Hepatocyte (in vitro differentiated cells): ENCODE measurements at regions not wholly inside any gene's neighbourhood (a gene's known extent, or its start where the extent isn't known, plus 50 kb on each side); places are given as distances from the start of the nearest gene placed in this dataset.
A peak's percentile ranks its signal among the peaks of the same experiment; 100 is the strongest.

Experiments
- DNase-seq: peaks from one replicate; pipeline ENCODE4 v3.0.0-alpha.2; 2016; ENCODE audit warnings: low spot score
- H2AFZ ChIP-seq: fragments of 200-600 bp; sonication (generic); 2 replicates; pipeline ENCODE4 v1.6.0; 2016; ENCODE audit warnings: antibody characterized with exemption, mild to moderate bottlenecking
- H3K27ac ChIP-seq: fragments of 200-600 bp; sonication (generic); 2 replicates; pipeline ENCODE4 v1.5.1; 2016; ENCODE audit warnings: mild to moderate bottlenecking
- H3K27me3 ChIP-seq: fragments of 200-600 bp; sonication (generic); 2 replicates; pipeline ENCODE4 v1.6.1; 2016
- H3K36me3 ChIP-seq: fragments of 200-600 bp; sonication (generic); replicated peaks from 2 replicates; pipeline ENCODE4 v1.5.1; 2016; ENCODE audit warnings: low read depth; ENCODE audit not compliant: insufficient read depth
- H3K4me1 ChIP-seq: fragments of 200-600 bp; sonication (generic); 2 replicates; pipeline ENCODE4 v1.5.1; 2016; ENCODE audit warnings: mild to moderate bottlenecking, moderate library complexity; ENCODE audit not compliant: insufficient read depth
- H3K4me2 ChIP-seq: fragments of 200-600 bp; sonication (generic); 2 replicates; pipeline ENCODE4 v1.6.0; 2016
- H3K4me3 ChIP-seq: fragments of 200-600 bp; sonication (generic); 2 replicates; pipeline ENCODE4 v1.5.1; 2016; ENCODE audit warnings: mild to moderate bottlenecking
- H3K79me2 ChIP-seq: fragments of 200-600 bp; sonication (generic); 2 replicates; pipeline ENCODE4 v1.6.0; 2017; ENCODE audit warnings: mild to moderate bottlenecking
- H3K9me2 ChIP-seq: fragments of 200-600 bp; sonication (generic); replicated peaks from 2 replicates; pipeline ENCODE4 v1.6.0; 2017; ENCODE audit warnings: mild to moderate bottlenecking; ENCODE audit not compliant: insufficient read depth
- H3K9me3 ChIP-seq: fragments of 200-600 bp; sonication (generic); 2 replicates; pipeline ENCODE4 v1.5.1; 2016; ENCODE audit warnings: low read depth, mild to moderate bottlenecking
- H4K20me1 ChIP-seq: fragments of 200-600 bp; sonication (generic); 2 replicates; pipeline ENCODE4 v1.6.0; 2016; ENCODE audit warnings: mild to moderate bottlenecking; ENCODE audit not compliant: insufficient read depth, poor library complexity, severe bottlenecking
- CTCF ChIP-seq: fragments of 200-600 bp; sonication (generic); IDR thresholded peaks from 2 replicates; pipeline ENCODE4 v1.5.1; 2016; ENCODE audit warnings: antibody characterized with exemption, mild to moderate bottlenecking; ENCODE audit not compliant: poor library complexity
- EZH2 ChIP-seq: fragments of 200-600 bp; sonication (generic); IDR thresholded peaks from 2 replicates; pipeline ENCODE4 v1.6.1; 2016; ENCODE audit warnings: antibody characterized with exemption, mild to moderate bottlenecking, borderline replicate concordance
- EZH2phosphoT487 ChIP-seq: fragments of 200-600 bp; sonication (generic); IDR thresholded peaks from one replicate; pipeline ENCODE4 v1.6.1; 2018; ENCODE audit warnings: antibody characterized with exemption, mild to moderate bottlenecking, low read depth, moderate library complexity; ENCODE audit not compliant: unreplicated experiment, severe bottlenecking
- WGBS: methylation state at CpG from one replicate; pipeline ENCODE4 v1.1.6; 2016; ENCODE audit warnings: low lambda C conversion rate; ENCODE audit errors: missing lambda C conversion rate; 5-methylcytosine and 5-hydroxymethylcytosine counted together

- TF ChIP-seq EZH2phosphoT487 (no peak), EZH2 (no peak), CTCF (no peak)
- no peak overlapping the region for H2AFZ ChIP-seq
These were observed 422.5 kb downstream of the HTR7 start for GRCh38 chr10:90435296-90435695.

GRCh38 chr10:90437452-90437851, 420.4 kb downstream of the HTR7 start:
- no peaks in the 10 kb centered on the region for H3K4me1 ChIP-seq
- no peaks in the 10 kb centered on the region for H4K20me1 ChIP-seq
- H3K79me2 ChIP-seq, result no peaks in the 10 kb centered on the region
- TF ChIP-seq EZH2, result no peak
- no peak for TF ChIP-seq EZH2phosphoT487
- TF ChIP-seq CTCF, result peak; percentile 16
- 92% methylated on average over 1 of the region's 1 CpG for WGBS
- no peak overlapping the region for H3K4me2 ChIP-seq
- no peak for DNase-seq
- no peak overlapping the region for H3K27ac ChIP-seq
- H3K9me3 ChIP-seq, result no peaks in the 10 kb centered on the region
- H2AFZ ChIP-seq, result no peak overlapping the region
- no peak overlapping the region for H3K4me3 ChIP-seq
- H3K9me2 ChIP-seq, result no peaks in the 10 kb centered on the region
- no peaks in the 10 kb centered on the region for H3K27me3 ChIP-seq
- H3K36me3 ChIP-seq, result no peaks in the 10 kb centered on the region

More at GRCh38 chr10:90435296-90435695, 422.5 kb downstream of the HTR7 start:
- no peaks in the 10 kb centered on the region for H3K27me3 ChIP-seq
- H4K20me1 ChIP-seq, result no peaks in the 10 kb centered on the region
- H3K4me2 ChIP-seq, result no peak overlapping the region
- no peaks in the 10 kb centered on the region for H3K36me3 ChIP-seq
- H3K79me2 ChIP-seq, result no peaks in the 10 kb centered on the region
- no peak overlapping the region for H3K27ac ChIP-seq
- no peaks in the 10 kb centered on the region for H3K9me2 ChIP-seq
- H3K9me3 ChIP-seq, result no peaks in the 10 kb centered on the region
- no peaks in the 10 kb centered on the region for H3K4me1 ChIP-seq
- no peak overlapping the region for H3K4me3 ChIP-seq
- DNase-seq, result no peak

- Histone ChIP-seq H3K27ac (no peak overlapping the region), H2AFZ (no peak overlapping the region), H3K9me2 (no peaks in the 10 kb centered on the region), H3K27me3 (no peaks in the 10 kb centered on the region), H3K36me3 (no peaks in the 10 kb centered on the region), H4K20me1 (no peaks in the 10 kb centered on the region), H3K4me1 (no peaks in the 10 kb centered on the region), H3K4me3 (no peak overlapping the region), H3K79me2 (no peaks in the 10 kb centered on the region), H3K4me2 (no peak overlapping the region), H3K9me3 (no peaks in the 10 kb centered on the region)
- DNase-seq, result no peak
- 90% methylated on average over 2 of the region's 2 CpGs for WGBS
- no peak for TF ChIP-seq CTCF
- no peak for TF ChIP-seq EZH2
- no peak for TF ChIP-seq EZH2phosphoT487
These were observed 417.0 kb downstream of the HTR7 start for GRCh38 chr10:90440870-90441269.

- Histone ChIP-seq H3K27ac (no peak overlapping the region), H3K79me2 (no peaks in the 10 kb centered on the region), H3K4me2 (no peak overlapping the region), H2AFZ (no peak overlapping the region), H3K9me2 (no peaks in the 10 kb centered on the region), H3K9me3 (no peaks in the 10 kb centered on the region), H3K4me1 (no peaks in the 10 kb centered on the region), H3K36me3 (no peaks in the 10 kb centered on the region), H3K27me3 (no peaks in the 10 kb centered on the region), H3K4me3 (no peak overlapping the region), H4K20me1 (no peaks in the 10 kb centered on the region)
- DNase-seq, result no peak
- 84% methylated on average over 3 of the region's 3 CpGs for WGBS
- TF ChIP-seq EZH2 (no peak), EZH2phosphoT487 (no peak), CTCF (no peak)
These were observed 414.5 kb downstream of the HTR7 start for GRCh38 chr10:90443342-90443741.
